IMR-90 (cell line): ENCODE measurements at regions not wholly inside any gene's neighbourhood (a gene's known extent, or its start where the extent isn't known, plus 50 kb on each side); places are given as distances from the start of the nearest gene placed in this dataset.

Source experiments
- ATAC-seq: fragments of 200-7000 bp; cut with Tn5 transposase; 2 replicates; pipeline ENCODE4 v1.9.1; 2020; ENCODE audit warnings: low read depth, mild to moderate bottlenecking, moderate library complexity
- BruUV-seq: library from RNA; stranded (reverse); fragments of 400-500 nt; replicated peaks from 2 replicates; lab custom pipeline; 2021; lab: Mats Ljungman, UMichigan
- CTCF ChIA-PET: fragments of 300-600 bp; formaldehyde crosslinking; extraction: SDS; loops from one replicate; lab custom pipeline; 2021; ENCODE audit warnings: antibody characterized with exemption; lab: Yijun Ruan, JAX
- POLR2A ChIA-PET: fragments of 300-600 bp; sonication (Branson Sonifier 250); formaldehyde crosslinking; loops from one replicate; lab custom pipeline; 2022; ENCODE audit warnings: antibody characterized with exemption; ENCODE audit not compliant: unreplicated experiment; lab: Charles Lee
- DNase-seq: peaks from one replicate; pipeline ENCODE4 v3.0.0; 2013
- H2AFZ ChIP-seq: replicated peaks from 2 replicates; pipeline ENCODE3; 2013; ENCODE audit warnings: low read length, mild to moderate bottlenecking; ENCODE audit not compliant: poor library complexity
- H2AK5ac ChIP-seq: 2 replicates; pipeline ENCODE4 v1.6.1; 2013; ENCODE audit warnings: low read depth, low read length, inconsistent platforms
- H2AK9ac ChIP-seq: replicated peaks from 2 replicates; pipeline ENCODE3; 2013; ENCODE audit warnings: mild to moderate bottlenecking, low read depth, low read length, moderate library complexity; ENCODE audit not compliant: poor library complexity
- H2BK120ac ChIP-seq: 2 replicates; pipeline ENCODE4 v1.6.1; 2013; ENCODE audit warnings: low read depth, low read length, inconsistent platforms
- H2BK15ac ChIP-seq: 3 replicates; pipeline ENCODE4 v1.6.1; 2013; ENCODE audit warnings: low read depth, low read length, inconsistent platforms
- H2BK20ac ChIP-seq: 2 replicates; pipeline ENCODE4 v1.6.1; 2013; ENCODE audit warnings: low read depth, mild to moderate bottlenecking, inconsistent platforms, low read length, moderate library complexity
- H2BK5ac ChIP-seq: 2 replicates; pipeline ENCODE4 v1.6.1; 2013; ENCODE audit warnings: mild to moderate bottlenecking, low read depth, low read length, inconsistent platforms; ENCODE audit not compliant: poor library complexity, severe bottlenecking
- H3K14ac ChIP-seq: replicated peaks from 2 replicates; pipeline ENCODE4 v1.6.1; 2013; ENCODE audit warnings: low read depth, low read length, inconsistent platforms
- H3K18ac ChIP-seq: 2 replicates; pipeline ENCODE4 v1.6.1; 2013; ENCODE audit warnings: low read depth, low read length, control low read depth
- H3K23ac ChIP-seq: 2 replicates; pipeline ENCODE4 v1.6.1; 2013; ENCODE audit warnings: low read depth, low read length, inconsistent platforms
- H3K27ac ChIP-seq: 2 replicates; pipeline ENCODE4 v1.5.1; 2013; ENCODE audit warnings: mild to moderate bottlenecking, control low read depth, low read length; ENCODE audit not compliant: insufficient read depth
- H3K27me3 ChIP-seq: 2 replicates; pipeline ENCODE4 v1.6.1; 2013; ENCODE audit warnings: low read length; ENCODE audit not compliant: control insufficient read depth, insufficient read depth
- H3K36me3 ChIP-seq: 2 replicates; pipeline ENCODE4 v1.6.1; 2013; ENCODE audit warnings: low read length, mixed read lengths; ENCODE audit not compliant: control insufficient read depth, insufficient read depth
- H3K4ac ChIP-seq: 2 replicates; pipeline ENCODE4 v1.6.1; 2013; ENCODE audit warnings: low read depth, low read length, inconsistent platforms
- H3K4me1 ChIP-seq: 2 replicates; pipeline ENCODE4 v1.6.1; 2013; ENCODE audit warnings: low read length, mixed read lengths; ENCODE audit not compliant: control insufficient read depth, insufficient read depth
- H3K4me2 ChIP-seq: 2 replicates; pipeline ENCODE4 v1.6.1; 2013; ENCODE audit warnings: low read depth, mild to moderate bottlenecking, control low read depth, low read length, moderate library complexity
- H3K4me3 ChIP-seq: 2 replicates; pipeline ENCODE4 v1.5.1; 2013; ENCODE audit warnings: low read depth, mild to moderate bottlenecking, control low read depth, low read length, moderate library complexity; ENCODE audit not compliant: insufficient read depth
- H3K56ac ChIP-seq: 2 replicates; pipeline ENCODE4 v1.6.1; 2013; ENCODE audit warnings: low read length, inconsistent platforms; ENCODE audit not compliant: insufficient read depth; ENCODE audit errors: extremely low read depth
- H3K79me1 ChIP-seq, 2 experiments: 2 replicates each; pipeline ENCODE4 v1.6.1; 2013; ENCODE audit warnings: low read length in 2 of 2, inconsistent platforms in 1 of 2, low read depth in 1 of 2
- H3K9ac ChIP-seq: 2 replicates; pipeline ENCODE4 v1.6.1; 2013; ENCODE audit warnings: low read depth, low read length, control low read depth
- H3K9me1 ChIP-seq: 2 replicates; pipeline ENCODE4 v1.6.1; 2013; ENCODE audit warnings: low read length, inconsistent platforms; ENCODE audit not compliant: insufficient read depth
- H3K9me3 ChIP-seq: 2 replicates; pipeline ENCODE4 v1.6.1; 2013; ENCODE audit warnings: low read length; ENCODE audit not compliant: control insufficient read depth, insufficient read depth
- H4K20me1 ChIP-seq: 2 replicates; pipeline ENCODE4 v1.6.1; 2013; ENCODE audit warnings: low read length, inconsistent platforms; ENCODE audit not compliant: insufficient read depth
- H4K5ac ChIP-seq: 2 replicates; pipeline ENCODE4 v1.6.1; 2013; ENCODE audit warnings: mild to moderate bottlenecking, low read depth, low read length, control low read depth
- H4K8ac ChIP-seq, 2 experiments: 2 replicates each; pipeline ENCODE4 v1.6.1; 2013; ENCODE audit warnings: low read depth in 2 of 2, low read length in 2 of 2, control low read depth in 1 of 2, inconsistent platforms in 1 of 2
- H4K91ac ChIP-seq: 2 replicates; pipeline ENCODE4 v1.6.1; 2013; ENCODE audit warnings: low read depth, low read length, inconsistent platforms; ENCODE audit not compliant: insufficient read depth
- BHLHE40 ChIP-seq: fragments of 150-350 bp; IDR thresholded peaks from 2 replicates; pipeline ENCODE4 v1.6.1; 2016; ENCODE audit warnings: mild to moderate bottlenecking, low read depth, low read length
- CEBPB ChIP-seq: IDR thresholded peaks from 2 replicates; pipeline ENCODE4 v1.6.1; 2012; ENCODE audit warnings: low read depth, low read length, improper control_type of control experiment
- CHD1 ChIP-seq: IDR thresholded peaks from 2 replicates; pipeline ENCODE4 v1.6.1; 2012; ENCODE audit warnings: low read depth, low read length, improper control_type of control experiment
- CTCF ChIP-seq: conservative IDR thresholded peaks from 2 replicates; pipeline ENCODE4 v1.5.1; 2012; ENCODE audit warnings: mild to moderate bottlenecking, low read depth, low read length, improper control_type of control experiment
- ELK1 ChIP-seq: fragments of 150-350 bp; IDR thresholded peaks from 2 replicates; pipeline ENCODE4 v1.6.1; 2016; ENCODE audit warnings: low read depth, mild to moderate bottlenecking, low read length, moderate library complexity, borderline replicate concordance
- FOS ChIP-seq: fragments of 150-350 bp; IDR thresholded peaks from 2 replicates; pipeline ENCODE4 v1.6.1; 2016; ENCODE audit warnings: low read depth, low read length
- MAFK ChIP-seq: IDR thresholded peaks from 2 replicates; pipeline ENCODE4 v1.6.1; 2012; ENCODE audit warnings: low read depth, low read length, improper control_type of control experiment
- MAZ ChIP-seq: IDR thresholded peaks from 2 replicates; pipeline ENCODE4 v1.6.1; 2012; ENCODE audit warnings: low read depth, mild to moderate bottlenecking, low read length, improper control_type of control experiment, moderate library complexity, borderline replicate concordance
- MXI1 ChIP-seq: IDR thresholded peaks from 2 replicates; pipeline ENCODE4 v1.6.1; 2012; ENCODE audit warnings: low read depth, mild to moderate bottlenecking, low read length, moderate library complexity, borderline replicate concordance
- POLR2A ChIP-seq: IDR thresholded peaks from 2 replicates; pipeline ENCODE4 v1.6.1; 2012; ENCODE audit warnings: mild to moderate bottlenecking, low read depth, low read length
- RAD21 ChIP-seq: IDR thresholded peaks from 2 replicates; pipeline ENCODE4 v1.6.1; 2012; ENCODE audit warnings: low read length, improper control_type of control experiment
- RCOR1 ChIP-seq: IDR thresholded peaks from 2 replicates; pipeline ENCODE4 v1.6.1; 2012; ENCODE audit warnings: mild to moderate bottlenecking, low read length, improper control_type of control experiment; ENCODE audit not compliant: insufficient replicate concordance
- RFX5 ChIP-seq: IDR thresholded peaks from 2 replicates; pipeline ENCODE4 v1.8.0; 2012; ENCODE audit warnings: low read depth, mild to moderate bottlenecking, low read length, moderate library complexity
- SMC3 ChIP-seq: fragments of 150-350 bp; IDR thresholded peaks from 2 replicates; pipeline ENCODE4 v1.6.1; 2016; ENCODE audit warnings: low read depth, mild to moderate bottlenecking, antibody characterized with exemption, low read length, moderate library complexity
- WGBS, 2 experiments: methylation state at CpG; one replicate each; pipeline versions ENCODE4 v1.1.5 to v1.1.7; 2013; ENCODE audit warnings: missing lambda C conversion rate in 2 of 2; ENCODE audit not compliant: insufficient read length in 1 of 2; ENCODE audit errors: extremely low coverage in 2 of 2; 5-methylcytosine and 5-hydroxymethylcytosine counted together
- dilution Hi-C: fragments of 300-500 bp; cut with HindIII; formaldehyde crosslinking; loops from one replicate; pipeline ENCODE4 v1.14.3; 2018; ENCODE audit warnings: low sequenced_read_pairs; ENCODE audit not compliant: unreplicated experiment
- in situ Hi-C: fragments of 300-500 bp; cut with MboI; formaldehyde crosslinking; loops from 3 replicates; pipeline ENCODE4 v1.14.3; 2019; ENCODE audit warnings: low sequenced_read_pairs, inconsistent platforms, mixed read lengths
- intact Hi-C: fragments of 100-400 bp; cut with micrococcal nuclease; formaldehyde crosslinking; loops from 2 replicates; pipeline ENCODE4 v1.10.0; 2022
- TF ChIP-seq, protein P1 (sequence below): fragments of 150-350 bp; IDR thresholded peaks from 2 replicates; pipeline ENCODE4 v1.6.1; 2017; ENCODE audit warnings: mild to moderate bottlenecking, antibody characterized with exemption, low read length, low read depth

DNA sequence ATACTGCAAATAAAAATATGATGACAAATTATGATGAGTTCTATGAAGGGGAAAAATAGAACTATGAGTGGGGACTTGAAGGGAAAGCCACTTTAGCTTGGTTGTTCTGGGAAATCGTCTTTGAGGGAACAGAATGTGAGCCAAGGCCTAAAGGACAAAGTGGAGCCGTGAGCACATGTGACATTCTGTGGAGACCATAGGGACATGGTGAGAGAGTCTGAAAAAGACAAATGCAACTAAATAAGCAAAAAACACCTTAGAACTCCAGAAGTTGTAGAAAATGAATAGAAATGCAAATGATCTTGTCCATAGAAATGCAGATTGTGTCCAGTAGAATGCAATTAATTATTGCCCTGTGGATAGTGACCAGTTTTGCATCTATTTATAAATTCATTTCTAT, 86.8 kb upstream of the ANKRD10 start:
- no peak for ATAC-seq

More for the DNA sequence above, 86.8 kb upstream of the ANKRD10 start:
- H3K9ac ChIP-seq = no peak overlapping the region
- H3K27ac ChIP-seq = no peak overlapping the region
- no peak overlapping the region for H3K4me2 ChIP-seq
- H3K23ac ChIP-seq = no peak overlapping the region
- POLR2A ChIA-PET = no interaction called here
- H4K5ac ChIP-seq = no peak overlapping the region
- WGBS, 2 experiments = no CpG with 5 or more reads among the region's 2 CpGs
- no TSS peak for BruUV-seq
- TF ChIP-seq RFX5 (no peak), CEBPB (no peak), FOS (no peak), MAZ (no peak), SMC3 (no peak), CTCF (no peak), MAFK (no peak), MXI1 (no peak), CHD1 (no peak), RAD21 (no peak), ELK1 (no peak), RCOR1 (no peak), BHLHE40 (no peak), POLR2A (no peak)
- TF ChIP-seq, protein P1, sequence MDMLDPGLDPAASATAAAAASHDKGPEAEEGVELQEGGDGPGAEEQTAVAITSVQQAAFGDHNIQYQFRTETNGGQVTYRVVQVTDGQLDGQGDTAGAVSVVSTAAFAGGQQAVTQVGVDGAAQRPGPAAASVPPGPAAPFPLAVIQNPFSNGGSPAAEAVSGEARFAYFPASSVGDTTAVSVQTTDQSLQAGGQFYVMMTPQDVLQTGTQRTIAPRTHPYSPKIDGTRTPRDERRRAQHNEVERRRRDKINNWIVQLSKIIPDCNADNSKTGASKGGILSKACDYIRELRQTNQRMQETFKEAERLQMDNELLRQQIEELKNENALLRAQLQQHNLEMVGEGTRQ = no peak
- no peak for DNase-seq
- no peak overlapping the region for H2BK120ac ChIP-seq
- H3K9me1 ChIP-seq = peaks cover 8% of the 10 kb centered on the region
- no peak overlapping the region for H4K8ac ChIP-seq
- no peaks in the 10 kb centered on the region for H4K20me1 ChIP-seq
- in situ Hi-C loops (no loop called here), intact Hi-C loops (no loop called here), dilution Hi-C loops (no loop called here)
- H2AK5ac ChIP-seq = no peak overlapping the region
- no peaks in the 10 kb centered on the region for H3K36me3 ChIP-seq
- no peak overlapping the region for H3K56ac ChIP-seq
- H2BK20ac ChIP-seq = no peak overlapping the region
- no peak overlapping the region for H2AFZ ChIP-seq
- H3K27me3 ChIP-seq = peaks cover 2% of the 10 kb centered on the region
- H3K9me3 ChIP-seq = no peaks in the 10 kb centered on the region
- no peak overlapping the region for H3K4me3 ChIP-seq
- peaks cover 7% of the 10 kb centered on the region for H3K4me1 ChIP-seq
- H2BK5ac ChIP-seq = no peak overlapping the region
- no peak overlapping the region for H3K14ac ChIP-seq
- H2BK15ac ChIP-seq = no peak overlapping the region
- H3K18ac ChIP-seq = no peak overlapping the region
- H4K91ac ChIP-seq = no peak overlapping the region
- no peaks in the 10 kb centered on the region for H3K79me1 ChIP-seq
- H3K4ac ChIP-seq = no peak overlapping the region
- CTCF ChIA-PET = no interaction called here
- no peak overlapping the region for H2AK9ac ChIP-seq
